ENCODE measurements at regions not wholly inside any gene's neighbourhood (a gene's known extent, or its start where the extent isn't known, plus 50 kb on each side); places are given as distances from the start of the nearest gene placed in this dataset.
"Not testable (repeated sequence)": the region's sequence is repeated elsewhere in the genome, so short reads cannot be mapped to it uniquely, and the experiment has no call there.

DNA sequence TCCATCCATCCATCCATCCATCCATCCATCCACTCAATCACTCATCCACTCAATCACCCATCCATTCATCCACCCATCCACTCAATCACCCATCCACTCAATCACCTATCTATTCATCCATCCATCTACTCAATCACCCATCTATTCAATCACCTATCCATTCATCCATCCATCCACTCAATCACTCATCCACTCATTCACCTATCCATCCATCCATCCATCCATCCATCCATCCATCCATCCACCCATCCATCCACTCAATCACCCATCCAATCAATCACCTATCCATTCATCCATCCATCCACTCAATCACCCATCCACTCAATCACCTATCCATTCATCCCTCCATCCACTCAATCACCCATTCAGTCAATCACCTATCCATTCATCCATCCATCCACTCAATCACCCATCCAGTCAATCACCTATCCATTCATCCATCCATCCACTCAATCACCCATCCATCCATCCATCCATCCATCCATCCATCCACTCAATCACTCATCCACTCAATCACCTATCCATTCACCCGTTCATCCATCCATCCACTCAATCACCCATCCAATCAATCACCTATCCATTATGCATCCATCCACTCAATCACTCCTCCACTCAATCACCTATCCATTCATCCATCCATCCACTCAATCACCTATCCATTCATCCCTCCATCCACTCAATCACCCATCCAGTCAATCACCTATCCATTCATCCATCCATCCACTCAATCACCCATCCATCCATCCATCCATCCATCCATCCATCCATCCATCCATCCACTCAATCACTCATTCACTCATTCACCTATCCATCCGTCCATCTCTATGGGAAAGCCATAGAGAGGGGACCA, 114.7 kb upstream of the ZBTB40 start:
- ATAC-seq; DNase-seq (ENCODE audit: low spot score); intact Hi-C loops (cut with DNase I): not testable (repeated sequence)

DNA sequence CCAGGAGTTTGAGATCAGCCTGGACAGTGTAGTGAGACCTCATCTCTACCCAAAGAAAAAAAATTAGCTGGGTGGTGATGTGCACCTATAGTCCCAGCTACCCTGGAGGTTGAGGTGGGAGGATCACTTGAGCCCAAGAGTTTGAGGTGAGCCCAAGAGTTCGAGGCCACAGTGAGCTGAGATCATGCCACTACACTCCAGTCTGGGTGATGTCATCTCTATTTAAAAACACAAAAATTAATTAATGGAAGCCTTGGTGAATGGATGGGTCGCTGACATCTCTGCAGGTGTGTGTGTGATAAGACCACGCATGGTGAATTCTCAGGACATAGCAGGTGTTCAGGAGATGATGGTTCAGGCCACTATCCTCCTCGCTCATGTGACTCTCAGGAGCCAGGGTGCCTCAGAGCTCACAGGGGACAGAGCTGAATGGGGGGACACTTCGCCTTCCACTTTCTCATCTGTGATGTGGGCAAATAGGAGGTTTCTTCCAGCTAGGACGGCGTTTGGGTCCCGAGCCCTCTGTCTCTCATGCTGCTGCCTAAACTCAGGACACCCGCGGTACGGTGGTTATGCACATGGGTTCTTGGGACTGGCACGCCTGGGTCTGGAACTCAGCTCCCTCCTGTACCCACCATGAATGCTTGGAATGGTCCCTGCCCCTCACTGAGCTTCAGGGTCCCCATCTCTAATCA, 113.4 kb upstream of the ZBTB40 start:
- no peak for ATAC-seq
- intact Hi-C loops (cut with DNase I): no loop called here
- DNase-seq (ENCODE audit: low spot score): no peak

DNA sequence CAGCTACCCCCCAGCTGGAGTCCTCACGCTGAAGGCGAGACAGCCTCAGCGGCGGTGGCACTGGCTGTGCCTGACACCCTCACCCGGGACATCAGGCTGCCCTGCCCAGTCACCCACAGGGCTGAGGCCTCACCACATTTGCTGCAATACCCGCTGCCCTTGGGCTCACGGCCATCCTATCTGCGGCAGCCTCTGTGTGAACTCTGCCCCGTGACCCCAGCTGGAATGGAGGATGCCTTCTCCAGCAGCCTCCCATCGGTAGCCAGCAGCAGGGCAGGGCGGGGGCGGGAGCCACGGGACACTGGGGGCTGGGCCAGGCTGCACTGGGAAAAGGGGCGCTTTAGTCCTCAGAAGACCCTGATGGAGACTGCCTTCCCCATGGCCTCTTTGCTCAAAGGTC, 112.4 kb upstream of the ZBTB40 start:
- DNase-seq (ENCODE audit: low spot score) (no peak), ATAC-seq (peak; percentile 36)
- intact Hi-C loops (cut with DNase I): no loop called here

DNA sequence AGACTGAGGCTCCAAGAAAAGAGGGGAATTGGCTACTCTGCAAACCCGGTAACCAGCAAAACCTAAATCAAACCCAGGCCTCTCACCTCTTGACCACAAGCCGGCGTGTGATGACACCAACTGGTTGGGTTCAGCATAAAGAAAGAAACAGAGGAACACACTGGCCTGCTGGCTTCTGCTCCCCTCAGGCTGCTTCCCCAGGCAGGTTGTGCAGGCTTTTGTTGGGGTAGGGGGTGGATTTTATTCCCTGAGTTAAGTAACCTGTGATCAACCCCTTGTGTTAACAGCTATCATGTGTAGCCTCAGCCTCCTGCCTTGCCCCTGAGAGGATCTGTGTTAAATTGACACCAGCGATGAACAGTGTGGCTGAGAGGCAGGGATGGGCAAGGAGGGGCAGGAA, 111.6 kb upstream of the ZBTB40 start:
- ATAC-seq: no peak
- intact Hi-C loops (cut with DNase I): no loop called here
- DNase-seq (ENCODE audit: low spot score): no peak

DNA sequence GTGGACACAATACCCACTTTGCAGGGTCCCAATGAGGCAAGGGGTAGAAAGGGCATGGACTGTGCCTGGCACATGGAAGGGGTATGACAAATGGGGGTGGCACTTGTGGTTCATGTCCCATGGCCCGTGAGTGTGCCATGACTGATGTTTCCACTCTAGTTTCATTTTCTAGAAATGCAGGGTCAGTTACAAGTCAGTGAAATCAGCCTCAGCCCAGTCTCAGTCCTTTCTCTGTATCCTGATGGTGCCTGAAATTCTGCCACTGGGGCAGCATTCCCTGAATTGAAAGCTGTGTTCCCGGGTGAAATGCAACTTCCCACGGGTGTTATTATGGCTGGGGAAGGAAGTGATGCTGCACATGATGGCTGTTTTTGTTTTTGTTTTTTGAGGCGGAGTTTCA, 110.8 kb upstream of the ZBTB40 start:
- intact Hi-C loops (cut with DNase I): no loop called here
- DNase-seq (ENCODE audit: low spot score) (no peak), ATAC-seq (no peak)

DNA sequence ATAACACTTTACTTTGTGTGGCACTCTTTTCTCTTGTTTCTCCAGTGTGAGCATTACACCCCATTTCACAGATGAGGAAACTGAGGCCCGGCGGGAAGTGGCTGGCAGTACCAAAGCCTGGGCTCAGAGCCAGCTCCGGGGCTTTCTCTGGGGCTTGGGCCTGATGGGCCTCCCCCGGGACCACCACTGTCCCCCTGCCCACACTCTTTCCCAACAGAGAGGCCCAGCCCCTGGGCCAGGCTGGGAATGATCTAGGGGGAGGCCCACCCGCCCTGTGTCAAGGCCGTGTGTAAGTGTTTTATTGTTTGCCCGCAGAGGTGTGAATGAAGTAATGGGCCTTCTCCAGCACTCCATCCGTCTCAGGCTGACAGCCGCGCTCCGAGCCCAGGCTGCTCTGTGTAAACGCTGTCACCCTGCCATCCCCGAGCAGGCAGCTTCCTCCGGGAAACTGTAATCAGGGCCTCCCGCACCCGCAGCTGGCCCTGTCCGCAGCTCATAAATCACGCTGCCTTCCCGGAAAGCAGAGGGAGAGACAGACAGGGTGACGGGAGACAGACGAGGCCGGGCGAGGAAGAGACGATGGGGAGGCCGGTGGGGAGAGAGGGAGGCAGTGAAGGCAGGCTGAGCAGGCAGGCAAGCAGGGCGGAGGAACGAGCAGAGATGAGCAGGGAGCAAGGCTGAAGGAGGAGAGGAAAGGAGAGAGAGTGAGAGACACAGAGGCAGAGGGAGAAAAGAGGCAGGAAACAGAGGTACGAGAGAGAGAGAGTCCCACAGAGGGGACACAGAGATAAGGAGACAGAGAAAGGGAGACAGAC, 109.7 kb upstream of the ZBTB40 start:
- intact Hi-C loops (cut with DNase I): no loop called here
- ATAC-seq: no peak
- no peak for DNase-seq (ENCODE audit: low spot score)

DNA sequence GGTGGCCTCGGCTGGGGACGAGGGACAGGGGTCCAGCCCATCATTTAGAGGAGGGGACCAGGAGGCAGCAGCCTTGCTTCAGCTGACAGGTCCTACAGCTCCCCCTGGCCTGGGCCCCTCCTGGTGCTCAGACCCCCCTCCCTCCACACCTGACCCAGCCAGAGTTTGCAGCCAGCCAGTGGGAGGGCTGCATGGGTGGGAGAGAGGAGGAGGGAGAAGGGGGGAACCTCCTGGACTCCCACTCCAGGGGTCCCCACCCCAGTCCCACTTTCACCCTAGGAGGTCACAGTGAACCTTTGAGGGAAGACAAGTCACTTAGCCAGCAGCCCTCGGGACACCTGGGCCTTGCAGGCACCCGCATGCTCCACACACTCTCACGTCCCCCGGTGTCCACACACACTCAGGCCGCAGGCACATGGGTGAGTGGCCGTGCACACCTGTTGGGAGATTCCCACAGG, 108.9 kb upstream of the ZBTB40 start:
- DNase-seq (ENCODE audit: low spot score) (no peak), ATAC-seq (no peak)
- intact Hi-C loops (cut with DNase I): no loop called here

DNA sequence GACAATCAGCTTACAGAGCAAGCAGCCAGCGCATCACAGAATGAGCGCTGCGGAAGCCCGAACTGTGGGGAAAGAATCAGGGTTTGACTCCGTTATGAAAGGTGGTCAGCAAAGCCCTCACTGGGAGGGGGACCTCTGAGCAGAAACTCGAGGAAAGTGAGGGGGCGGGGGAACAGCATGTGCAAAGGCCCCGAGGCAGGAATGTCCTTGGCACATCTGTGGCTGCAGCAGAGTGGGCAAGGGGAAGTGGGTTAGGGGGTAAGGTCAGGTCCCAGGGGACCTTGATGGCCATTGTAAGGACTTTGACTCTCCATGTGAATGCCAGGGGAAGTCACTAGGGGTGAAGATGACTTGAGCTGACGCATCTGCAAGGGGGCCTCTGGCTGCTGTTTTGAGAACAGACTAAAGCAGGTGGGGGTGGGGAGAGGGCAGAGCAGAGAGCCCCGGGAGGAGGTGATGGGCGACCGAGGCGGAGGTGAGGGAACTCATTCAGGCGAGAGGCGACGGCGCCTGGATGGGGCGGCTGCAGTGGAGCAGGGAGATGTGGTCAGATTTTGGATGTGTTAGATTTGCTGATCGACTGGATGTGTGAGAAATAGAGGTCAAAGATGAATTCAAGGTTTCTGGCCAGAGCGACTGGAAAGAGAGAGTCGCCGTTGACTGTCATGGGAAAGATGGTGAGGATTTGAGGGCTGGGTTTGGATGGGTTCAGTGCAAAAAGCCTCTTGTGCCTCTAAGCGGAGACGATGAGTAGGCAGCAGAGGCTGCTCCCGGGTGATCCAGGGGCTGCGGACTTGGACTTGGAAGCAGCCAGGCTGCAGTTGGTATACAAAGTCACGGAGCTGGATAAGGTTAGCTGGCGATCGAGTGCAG, 108.0 kb upstream of the ZBTB40 start:
- ATAC-seq (no peak), DNase-seq (ENCODE audit: low spot score) (no peak)
- intact Hi-C loops (cut with DNase I): no loop called here

DNA sequence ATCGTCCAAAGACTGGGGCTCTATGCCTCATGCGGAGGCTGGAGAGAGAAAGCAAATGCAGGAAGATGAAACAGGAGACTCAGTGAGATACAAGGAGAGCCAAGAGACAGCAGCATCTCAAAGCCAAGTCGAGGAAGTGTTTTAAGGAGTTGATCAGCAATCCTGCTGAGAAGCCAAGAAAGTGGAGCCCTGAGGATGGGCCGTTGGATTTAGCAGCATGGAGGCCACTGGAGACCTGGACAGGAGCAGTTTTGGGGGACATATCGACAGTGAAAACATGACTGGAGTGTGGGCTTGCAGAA, 107.4 kb upstream of the ZBTB40 start:
- ATAC-seq (no peak), DNase-seq (ENCODE audit: low spot score) (no peak)
- intact Hi-C loops (cut with DNase I): no loop called here

DNA sequence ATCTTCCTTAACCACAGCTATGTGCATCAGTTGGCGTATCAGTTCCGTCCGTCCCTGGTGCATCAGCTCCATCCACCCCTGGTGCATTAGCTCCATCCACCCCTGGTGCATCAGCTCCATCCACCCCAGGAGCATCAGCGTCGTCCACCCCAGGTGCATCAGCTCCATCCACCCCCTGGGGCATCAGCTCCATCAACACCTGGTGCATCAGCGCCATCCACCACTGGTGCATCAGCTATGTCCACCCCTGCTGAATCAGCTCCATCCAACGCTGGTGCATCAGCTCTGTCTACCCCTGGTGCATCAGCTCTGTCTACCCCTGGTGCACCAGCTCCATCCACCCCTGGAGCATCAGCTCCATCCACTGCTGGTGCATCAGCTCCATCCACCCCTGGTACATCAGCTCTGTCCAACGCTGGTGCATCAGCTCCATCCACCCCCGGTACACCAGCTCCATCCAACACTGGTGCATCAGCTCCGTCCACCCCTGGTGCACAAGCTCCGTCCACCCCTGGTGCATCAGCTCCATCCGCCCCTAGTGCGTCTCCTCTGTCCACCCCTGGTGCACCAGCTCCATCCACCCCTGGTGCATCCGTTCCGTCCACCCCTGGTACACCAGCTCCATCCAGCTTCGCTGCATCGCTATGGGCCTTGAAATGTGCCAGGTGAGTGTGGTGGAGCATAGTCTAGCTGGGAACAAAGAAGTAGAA, 106.6 kb upstream of the ZBTB40 start:
- ATAC-seq (no peak), DNase-seq (ENCODE audit: low spot score) (no peak)
- intact Hi-C loops (cut with DNase I): no loop called here

DNA sequence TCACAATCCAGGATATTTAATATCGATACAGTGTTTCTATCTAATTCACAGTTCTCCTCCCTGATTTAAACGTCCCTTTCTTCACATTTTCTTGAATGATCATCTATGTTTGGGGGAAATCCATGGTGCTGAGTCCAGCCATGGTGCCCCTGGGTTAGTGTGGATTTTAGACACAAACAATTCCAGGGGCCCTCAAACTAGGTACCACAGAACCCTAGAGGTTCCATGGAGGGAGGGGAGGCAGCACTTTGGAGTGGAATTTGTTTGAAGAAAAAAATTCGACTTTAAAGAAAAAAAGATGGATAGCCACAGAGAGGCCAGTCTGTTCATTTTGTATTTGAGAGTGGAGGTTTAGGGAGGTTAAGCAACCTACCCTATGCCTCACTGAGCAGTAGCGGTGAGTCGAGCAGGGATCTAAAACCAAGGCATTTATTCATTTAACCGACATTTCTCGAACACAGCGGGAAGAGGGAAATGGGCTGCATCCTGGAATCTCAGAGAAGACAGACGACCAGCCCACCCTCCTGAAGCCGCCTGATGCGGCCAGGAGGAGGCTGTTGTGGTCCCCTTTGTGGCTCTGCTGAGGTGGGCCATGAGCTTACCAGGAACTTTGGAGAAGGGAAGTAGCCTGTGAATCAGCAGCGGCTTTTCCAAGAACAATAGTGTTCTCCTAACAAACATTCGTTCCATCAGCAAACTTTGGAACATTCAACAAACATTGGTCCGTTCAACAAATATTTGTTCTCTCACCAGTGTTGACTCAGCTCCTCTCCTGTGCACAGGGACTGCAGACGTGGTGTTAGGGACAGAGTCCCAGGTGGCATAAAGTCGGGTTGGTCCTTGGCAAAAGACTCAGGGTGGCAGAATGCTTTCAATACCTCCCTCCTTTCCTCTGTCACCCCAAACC, 103.5 kb upstream of the ZBTB40 start:
- DNase-seq (ENCODE audit: low spot score) (no peak), ATAC-seq (no peak)
- intact Hi-C loops (cut with DNase I): no loop called here

DNA sequence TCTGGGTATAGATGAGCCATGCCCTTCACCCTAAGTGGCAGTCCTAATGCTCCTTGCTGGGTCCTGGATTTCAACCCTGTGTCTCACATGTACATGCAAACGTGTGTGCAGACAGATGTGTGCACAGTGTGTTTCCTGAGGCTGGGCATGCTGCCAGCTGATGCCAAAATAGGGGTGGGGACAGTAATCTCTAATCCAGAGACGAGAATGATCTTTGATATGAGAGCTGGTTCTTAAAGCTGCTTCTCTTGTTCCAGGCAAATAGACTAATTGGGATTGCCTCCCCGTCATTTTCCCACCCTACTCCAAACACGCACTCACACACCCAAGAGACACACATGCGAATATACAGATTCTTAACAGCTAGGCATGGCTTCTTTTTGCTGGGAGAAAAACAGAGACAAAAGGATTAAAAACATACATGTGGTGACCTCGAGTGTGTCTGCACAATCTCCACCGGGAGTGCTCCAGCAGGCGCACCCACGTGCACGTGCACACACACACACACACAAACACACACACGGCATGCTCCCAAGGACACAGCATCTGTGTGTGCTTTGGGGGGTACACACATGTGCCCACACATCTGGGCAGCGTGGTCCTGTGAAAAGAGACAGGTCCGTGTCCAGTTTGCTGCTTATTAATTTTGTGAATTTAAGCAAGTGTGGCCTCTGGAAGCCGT, 102.1 kb upstream of the ZBTB40 start:
- DNase-seq (ENCODE audit: low spot score) (no peak), ATAC-seq (no peak)
- intact Hi-C loops (cut with DNase I): no loop called here

DNA sequence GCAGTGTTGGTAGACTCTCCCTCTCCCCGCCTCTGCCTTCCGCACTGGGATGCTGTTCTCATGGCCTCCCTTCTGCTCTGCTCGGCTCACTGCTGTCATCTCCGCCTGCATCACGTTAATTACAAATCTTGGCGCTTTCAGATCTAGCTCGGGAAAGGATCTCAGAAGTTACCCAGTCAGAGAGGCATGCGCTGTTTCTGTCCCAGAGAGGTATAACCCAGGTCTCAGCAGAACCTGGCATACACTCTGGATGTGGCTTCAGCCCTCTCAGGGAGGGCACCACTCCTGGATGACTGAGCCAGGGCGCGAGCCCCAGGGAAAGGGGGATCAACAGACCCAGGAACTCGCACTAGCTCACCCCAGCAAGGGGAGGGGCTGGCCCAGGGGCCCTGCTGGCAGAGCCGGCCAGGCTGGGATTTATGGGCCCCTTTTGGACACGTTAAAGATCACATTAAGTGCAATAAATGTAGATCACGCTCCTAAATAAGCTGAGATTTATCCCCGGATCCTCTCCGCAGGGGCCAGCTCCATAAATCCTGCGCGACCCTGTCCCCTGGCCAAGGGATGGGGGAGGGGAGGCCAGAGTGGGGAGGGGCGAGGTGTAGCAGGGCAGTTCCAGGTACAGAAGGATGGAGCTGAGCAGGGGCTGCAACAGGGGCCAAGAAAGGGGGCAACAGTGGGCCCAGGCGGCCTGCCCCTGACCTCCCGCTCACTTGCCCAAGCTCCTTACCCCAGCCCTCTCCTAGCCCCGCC, 101.3 kb upstream of the ZBTB40 start:
- no peak for ATAC-seq
- intact Hi-C loops (cut with DNase I): no loop called here

DNA sequence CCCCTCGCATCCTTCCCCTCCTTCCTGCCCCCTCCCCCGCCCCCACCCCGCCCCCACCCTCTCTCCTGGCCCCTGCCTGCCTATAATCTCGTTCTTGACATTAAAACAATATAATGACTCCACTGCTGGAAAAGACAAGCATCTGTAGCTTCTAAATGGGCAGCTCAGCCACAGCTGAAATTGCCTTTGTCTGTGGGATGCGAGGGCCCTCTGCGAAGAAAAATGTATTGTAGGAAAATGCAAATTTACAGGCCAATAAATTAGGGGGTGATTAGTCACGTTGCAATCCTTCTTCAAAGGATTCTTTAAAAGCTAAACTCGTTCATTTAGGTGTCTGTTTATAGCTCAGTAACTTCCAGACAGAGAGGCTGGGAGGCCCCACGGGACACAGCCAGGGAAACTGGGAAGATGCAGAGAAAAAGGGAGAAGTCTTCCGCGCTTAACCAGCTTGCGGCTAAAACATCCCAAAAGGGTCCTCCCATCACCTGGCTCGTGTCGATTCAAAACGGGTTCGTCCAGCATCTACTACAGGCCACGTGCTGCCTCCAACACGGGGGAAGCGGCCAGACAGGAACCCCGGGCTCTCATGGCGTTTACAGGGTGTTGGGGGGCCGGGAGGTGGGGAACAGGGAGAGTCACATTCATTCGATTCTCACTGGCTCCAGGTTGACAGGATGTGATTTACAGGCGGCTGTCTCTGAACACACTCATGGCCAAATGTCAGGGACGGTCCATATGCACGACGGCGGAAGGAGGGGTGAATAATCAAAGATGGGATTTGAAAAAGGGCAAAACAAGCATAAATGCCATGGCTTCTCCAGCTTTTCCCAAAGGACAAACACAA, 100.5 kb upstream of the ZBTB40 start:
- intact Hi-C loops (cut with DNase I): no loop called here
- no peak for ATAC-seq
- no peak for DNase-seq (ENCODE audit: low spot score)

More for the DNA sequence above, 101.3 kb upstream of the ZBTB40 start:
- no peak for DNase-seq (ENCODE audit: low spot score)

DNA sequence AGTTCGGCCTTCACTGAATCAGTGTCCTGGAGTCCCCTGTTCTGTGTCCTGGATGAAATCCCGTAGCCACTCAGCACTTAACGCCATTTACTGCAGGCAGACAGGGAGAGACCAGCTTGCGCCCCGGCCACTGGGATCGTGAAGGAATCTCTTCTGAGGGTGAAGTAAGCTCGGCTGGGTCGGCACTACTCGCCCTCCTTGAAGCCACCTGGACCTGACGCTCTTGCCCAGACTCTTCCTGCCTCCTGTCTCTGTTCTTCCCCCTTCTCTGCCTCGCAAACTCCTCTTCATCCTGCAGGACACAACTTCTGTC, 99.9 kb upstream of the ZBTB40 start:
- intact Hi-C loops (cut with DNase I): no loop called here
- no peak for ATAC-seq
- no peak for DNase-seq (ENCODE audit: low spot score)

DNA sequence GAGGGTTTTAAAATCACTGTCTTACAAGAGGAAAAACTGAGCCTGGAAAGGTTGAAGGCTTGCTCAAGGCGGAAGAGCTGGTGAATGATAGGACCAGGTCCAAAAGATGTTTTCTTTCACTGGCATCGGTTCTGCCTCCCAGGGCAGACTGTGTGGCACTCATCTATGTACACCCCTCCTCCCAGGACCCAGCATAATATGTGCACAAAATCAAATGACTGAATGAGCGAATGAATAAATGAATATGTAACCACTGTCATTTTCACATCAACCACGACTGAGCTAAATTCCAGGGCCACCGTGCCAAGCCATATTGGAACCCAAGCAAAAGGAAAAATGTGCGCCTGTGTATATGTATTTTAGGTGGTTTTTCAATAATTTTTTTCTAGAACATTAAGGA, 99.3 kb upstream of the ZBTB40 start:
- intact Hi-C loops (cut with DNase I): no loop called here
- DNase-seq (ENCODE audit: low spot score): no peak
- no peak for ATAC-seq
